Right lobe of liver (tissue), 6 donors: ENCODE measurements at regions not wholly inside any gene's neighbourhood (a gene's known extent, or its start where the extent isn't known, plus 50 kb on each side); places are given as distances from the start of the nearest gene placed in this dataset.

ENCODE experiments used
- ATAC-seq, 4 donors: fragments of 200-7000 bp; cut with Tn5 transposase; one replicate each; pipeline ENCODE4 v1.9.1; 2020; ENCODE audit warnings: mild to moderate bottlenecking in 4 of 4, moderate library complexity in 4 of 4
- DNase-seq, 3 donors: peaks; one replicate each; pipeline ENCODE4 v3.0.0-alpha.2; 2020
- H3K27ac ChIP-seq, 3 donors: fragments of 200-600 bp; one replicate each; pipeline ENCODE4 v1.8.0; 2022
- H3K27me3 ChIP-seq, 2 donors: fragments of 200-600 bp; one replicate each; pipeline ENCODE4 v1.8.0; 2022
- H3K36me3 ChIP-seq, 4 donors: fragments of 200-600 bp; sonication (generic) in 1 of 4; one replicate each; pipeline versions ENCODE4 v1.5.1 to v1.8.0; 2017 to 2022; ENCODE audit warnings: control low read depth in 1 of 4
- H3K4me1 ChIP-seq, 4 donors: fragments of 200-600 bp; sonication (generic) in 1 of 4; one replicate each; pipeline versions ENCODE4 v1.5.1 to v1.8.0; 2017 to 2022; ENCODE audit warnings: control low read depth in 1 of 4
- H3K4me3 ChIP-seq, 3 donors: fragments of 200-600 bp; one replicate each; pipeline ENCODE4 v1.8.0; 2022
- H3K9me3 ChIP-seq, 4 donors: fragments of 200-600 bp; sonication (generic) in 1 of 4; one replicate each; pipeline versions ENCODE4 v1.5.1 to v1.8.0; 2017 to 2022; ENCODE audit warnings: control low read depth in 1 of 4
- CTCF ChIP-seq, 4 donors: fragments of 200-600 bp in 3 of 4; fragments of 450-650 bp in 1 of 4; IDR thresholded peaks; one replicate each; pipeline versions ENCODE4 v1.5.1 to v1.8.0; 2016 to 2022; ENCODE audit warnings: antibody characterized with exemption in 4 of 4, mild to moderate bottlenecking in 2 of 4
- POLR2A ChIP-seq: fragments of 450-650 bp; IDR thresholded peaks from one replicate; pipeline ENCODE4 v1.6.1; 2017; ENCODE audit warnings: antibody characterized with exemption, mild to moderate bottlenecking
- WGBS: methylation state at CpG from one replicate; pipeline ENCODE4 v1.1.6; 2018; ENCODE audit warnings: low coverage, low lambda C conversion rate; ENCODE audit not compliant: insufficient coverage; ENCODE audit errors: missing lambda C conversion rate; 5-methylcytosine and 5-hydroxymethylcytosine counted together
- intact Hi-C, 2 donors: fragments of 100-400 bp; cut with DNase I; formaldehyde crosslinking; loops; one replicate each; pipeline versions ENCODE4 v1.11.2 to v1.14.1; 2022
- donor health status: DM: no; HTN: yes; CAD: no.
- donor health status: DM: no; HTN: no; CAD: no.
- donor health status: DM: no; HTN: no; CAD: no.
- donor health status: DM: no; HTN: yes; CAD: no.
- donor health status: DM: no; HTN: yes; CAD: no.

GRCh38 chr1:172738389-172738788 lies 79.5 kb downstream of the FASLG start:
- Histone ChIP-seq H3K27me3 (no peaks in the 10 kb centered on the region), H3K36me3 (no peaks in the 10 kb centered on the region), H3K27ac (no peak overlapping the region), H3K9me3 (no peaks in the 10 kb centered on the region), H3K4me1 (no peaks in the 10 kb centered on the region), H3K4me3 (no peak overlapping the region)
- DNase-seq (no peak), ATAC-seq (no peak)
- intact Hi-C loops, result no loop called here
- 65% methylated on average over 2 of the region's 2 CpGs for WGBS
- TF ChIP-seq CTCF (IDR thresholded peaks at IDR 0.05), result no peak
- TF ChIP-seq POLR2A, result no peak

DNA sequence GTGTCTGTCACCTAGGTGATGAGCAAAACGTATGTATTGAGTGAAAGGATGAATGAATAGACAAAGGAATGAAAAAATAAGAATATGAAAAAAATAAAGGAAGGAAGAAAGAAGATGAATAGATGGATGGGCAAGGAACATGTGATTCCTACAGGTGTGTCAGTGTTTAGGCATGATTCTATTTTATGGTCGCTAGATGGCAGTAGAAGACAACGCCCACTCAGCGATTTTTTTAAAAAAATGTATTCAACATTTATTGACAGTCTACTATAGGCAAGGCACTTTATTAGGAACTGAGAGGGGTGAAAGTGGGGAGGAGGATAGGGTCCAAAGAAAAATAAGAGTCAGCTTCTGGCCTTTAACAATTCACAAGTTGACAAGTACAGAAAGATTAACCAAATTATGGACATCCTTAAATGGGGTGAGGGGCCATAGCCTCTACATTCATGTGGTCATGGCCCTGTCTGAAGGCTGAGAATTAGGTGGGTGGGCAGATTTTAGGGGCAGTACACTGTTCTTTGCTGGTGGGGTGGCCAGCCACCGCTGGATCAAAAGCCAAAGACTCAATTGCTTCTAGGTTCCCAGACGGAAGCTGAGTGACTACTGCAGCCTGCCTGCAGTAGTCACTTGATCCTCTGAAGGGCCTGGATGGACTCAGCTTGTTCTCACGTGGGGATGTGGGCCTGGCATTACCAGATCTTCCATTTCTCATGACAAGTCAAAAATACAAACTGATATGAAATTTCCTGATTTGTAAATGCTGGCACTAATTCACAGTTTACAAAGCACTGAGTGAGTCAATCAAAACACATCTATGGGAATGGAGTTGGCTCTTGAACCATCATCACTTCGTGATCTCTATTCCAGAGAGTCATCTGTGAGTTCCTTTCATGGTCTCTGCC lies 83.9 kb downstream of the FASLG start:
- WGBS, result 3% methylated on average over 5 of the region's 8 CpGs
- ATAC-seq, result peak; percentile 45 to 68 (median 59)
- no peak overlapping the region for H3K4me3 ChIP-seq
- no peak for DNase-seq
- TF ChIP-seq CTCF (IDR thresholded peaks at IDR 0.05) (peak; percentile 59 to 85 (median 77)), POLR2A (no peak)
- H3K27ac ChIP-seq, result no peak overlapping the region
- intact Hi-C loops, result loop anchor here in 1 of 2 donors (10.0 kb wide), 1 partner anchor 462 kb away; the partner anchor contains the start of gene TNFSF4
- H3K9me3 ChIP-seq, result no peaks in the 10 kb centered on the region
- H3K4me1 ChIP-seq, result peaks cover 0 to 5% (median 0%) of the 10 kb centered on the region in 4 donors
- H3K36me3 ChIP-seq, result no peaks in the 10 kb centered on the region
- no peaks in the 10 kb centered on the region for H3K27me3 ChIP-seq

- intact Hi-C loops, result loop anchor here in 1 of 2 donors (10.0 kb wide), 1 partner anchor 460 kb away; the partner anchor contains the start of gene TNFSF4
- peak; percentile 49 to 64 (median 62) for TF ChIP-seq CTCF (IDR thresholded peaks at IDR 0.05)
- no peak for TF ChIP-seq POLR2A
- H3K36me3 ChIP-seq, result no peaks in the 10 kb centered on the region
- ATAC-seq, result peak; percentile 77 to 84 (median 81)
- no peak overlapping the region for H3K4me3 ChIP-seq
- H3K27me3 ChIP-seq, result no peaks in the 10 kb centered on the region
- WGBS, result 25% methylated on average over 2 of the region's 2 CpGs
- H3K27ac ChIP-seq, result no peak overlapping the region
- H3K9me3 ChIP-seq, result no peaks in the 10 kb centered on the region
- H3K4me1 ChIP-seq, result peaks cover 0 to 5% (median 0%) of the 10 kb centered on the region in 4 donors
- no peak for DNase-seq
Measured at GRCh38 chr1:172745014-172745413, 86.1 kb downstream of the FASLG start.

DNA sequence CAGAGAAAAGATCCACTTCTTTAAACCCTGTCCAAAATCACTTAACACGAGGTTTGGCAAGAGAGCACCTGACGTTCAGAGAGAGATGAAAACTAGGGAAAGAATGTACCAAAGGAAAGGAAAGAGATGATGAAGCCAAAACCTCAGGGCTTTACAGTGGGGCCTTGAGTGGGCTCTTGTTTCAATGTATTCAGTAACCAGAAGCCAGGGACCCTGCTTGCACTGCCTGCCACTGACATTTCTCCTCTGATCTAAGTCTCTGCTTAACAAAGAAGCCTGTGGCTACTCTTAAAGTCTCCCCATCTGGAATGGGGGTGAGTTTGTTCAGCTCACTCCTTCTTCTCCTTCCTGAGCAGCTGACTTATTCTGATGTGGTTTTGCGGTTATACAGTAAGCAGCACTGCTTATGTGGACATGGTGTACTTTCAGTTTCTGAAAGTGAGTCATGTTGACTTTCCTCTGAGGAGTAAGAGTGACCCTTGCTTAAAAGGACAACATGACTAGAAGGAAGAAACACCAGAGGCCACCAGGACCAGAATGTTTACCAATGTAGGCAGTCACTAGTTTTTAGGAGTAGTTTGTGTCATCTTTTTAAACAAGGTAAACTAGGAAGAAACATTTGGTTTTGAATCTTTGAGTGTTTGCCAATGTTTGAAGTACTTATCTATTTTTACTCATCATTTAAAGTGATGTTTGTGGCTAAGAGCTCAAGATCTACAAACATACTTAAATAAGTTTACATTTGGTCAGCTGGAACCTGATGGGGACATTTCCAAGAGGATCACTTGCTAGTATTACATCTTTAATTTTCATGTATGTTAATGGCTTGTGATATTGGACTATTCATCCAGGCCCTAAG lies 87.4 kb downstream of the FASLG start:
- Histone ChIP-seq H3K27me3 (no peaks in the 10 kb centered on the region), H3K4me1 (peaks cover 0 to 5% (median 0%) of the 10 kb centered on the region in 4 donors), H3K4me3 (no peak overlapping the region), H3K27ac (peak overlapping the region in 1 of 3 donors; percentile 27), H3K36me3 (no peaks in the 10 kb centered on the region), H3K9me3 (no peaks in the 10 kb centered on the region)
- ATAC-seq, result peak; percentile 75 to 88 (median 80)
- TF ChIP-seq CTCF (IDR thresholded peaks at IDR 0.05) (no peak), POLR2A (no peak)
- 31% methylated on average over 3 of the region's 3 CpGs for WGBS
- no peak for DNase-seq
- intact Hi-C loops, result loop anchor here in 1 of 2 donors (10.0 kb wide), 1 partner anchor 458 kb away; the partner anchor contains the start of gene TNFSF4
